ENCODE measurements at regions not wholly inside any gene's neighbourhood (a gene's known extent, or its start where the extent isn't known, plus 50 kb on each side); places are given as distances from the start of the nearest gene placed in this dataset.

DNA sequence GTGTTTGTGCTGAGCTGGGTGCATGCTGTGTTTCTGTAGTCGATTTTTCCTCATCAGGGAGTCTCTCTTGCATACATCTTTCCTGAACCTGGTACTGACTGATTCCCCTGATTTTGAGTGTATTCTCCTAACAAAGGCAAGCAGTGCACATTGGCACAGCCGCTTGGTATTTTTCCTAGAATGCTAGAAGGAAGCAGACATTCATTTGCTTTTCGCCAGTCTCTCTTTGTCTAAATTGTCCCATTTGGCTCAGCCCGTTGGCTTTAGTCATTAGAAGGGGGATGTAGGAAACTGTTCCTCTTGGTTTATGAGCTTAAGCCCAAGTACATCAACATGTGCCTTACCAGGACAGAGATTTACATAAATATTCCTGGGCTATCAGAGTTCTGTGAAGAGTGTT, 266.1 kb upstream of the TMTC4 start:
- no peak for DNase-seq (ENCODE audit: low read depth in 1 of 2, low spot score in 1 of 2)
- no peak overlapping the region for H3K27ac ChIP-seq
- no peaks in the 10 kb centered on the region for H3K9me3 ChIP-seq (ENCODE audit: low read depth)
- TF ChIP-seq, protein P1, sequence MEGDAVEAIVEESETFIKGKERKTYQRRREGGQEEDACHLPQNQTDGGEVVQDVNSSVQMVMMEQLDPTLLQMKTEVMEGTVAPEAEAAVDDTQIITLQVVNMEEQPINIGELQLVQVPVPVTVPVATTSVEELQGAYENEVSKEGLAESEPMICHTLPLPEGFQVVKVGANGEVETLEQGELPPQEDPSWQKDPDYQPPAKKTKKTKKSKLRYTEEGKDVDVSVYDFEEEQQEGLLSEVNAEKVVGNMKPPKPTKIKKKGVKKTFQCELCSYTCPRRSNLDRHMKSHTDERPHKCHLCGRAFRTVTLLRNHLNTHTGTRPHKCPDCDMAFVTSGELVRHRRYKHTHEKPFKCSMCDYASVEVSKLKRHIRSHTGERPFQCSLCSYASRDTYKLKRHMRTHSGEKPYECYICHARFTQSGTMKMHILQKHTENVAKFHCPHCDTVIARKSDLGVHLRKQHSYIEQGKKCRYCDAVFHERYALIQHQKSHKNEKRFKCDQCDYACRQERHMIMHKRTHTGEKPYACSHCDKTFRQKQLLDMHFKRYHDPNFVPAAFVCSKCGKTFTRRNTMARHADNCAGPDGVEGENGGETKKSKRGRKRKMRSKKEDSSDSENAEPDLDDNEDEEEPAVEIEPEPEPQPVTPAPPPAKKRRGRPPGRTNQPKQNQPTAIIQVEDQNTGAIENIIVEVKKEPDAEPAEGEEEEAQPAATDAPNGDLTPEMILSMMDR (IDR thresholded peaks at IDR 0.05; ENCODE audit: low read depth, low read length) = no peak
- no peaks in the 10 kb centered on the region for H3K27me3 ChIP-seq
- H3K4me3 ChIP-seq = no peak overlapping the region
- H3K36me3 ChIP-seq = no peaks in the 10 kb centered on the region
- H3K4me1 ChIP-seq (ENCODE audit: low read depth) = no peaks in the 10 kb centered on the region

DNA sequence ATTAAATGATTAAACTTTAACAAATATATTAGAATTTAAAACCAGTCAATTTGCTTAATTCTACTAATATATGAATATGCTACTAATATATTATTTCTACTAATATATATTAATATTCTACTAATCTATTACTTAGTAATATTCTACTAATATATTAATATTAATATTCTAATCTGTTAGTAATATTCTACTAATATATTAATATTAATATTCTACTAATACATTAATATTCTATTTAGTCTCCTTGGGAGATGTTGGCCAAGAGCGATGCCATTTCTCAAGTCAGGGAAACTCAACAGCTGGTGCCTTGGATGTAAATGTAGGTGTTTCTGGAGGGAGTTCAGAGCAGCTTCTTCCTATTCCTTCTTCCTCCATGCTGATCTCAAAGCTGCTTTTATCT, 259.2 kb upstream of the TMTC4 start:
- H3K9me3 ChIP-seq (ENCODE audit: low read depth) = no peaks in the 10 kb centered on the region
- H3K27me3 ChIP-seq = no peaks in the 10 kb centered on the region
- no peak overlapping the region for H3K4me3 ChIP-seq
- DNase-seq (ENCODE audit: low read depth in 1 of 2, low spot score in 1 of 2) = no peak
- H3K27ac ChIP-seq = no peak overlapping the region
- TF ChIP-seq, protein P1 (IDR thresholded peaks at IDR 0.05; ENCODE audit: low read depth, low read length) = no peak
- no peaks in the 10 kb centered on the region for H3K4me1 ChIP-seq (ENCODE audit: low read depth)
- no peaks in the 10 kb centered on the region for H3K36me3 ChIP-seq

DNA sequence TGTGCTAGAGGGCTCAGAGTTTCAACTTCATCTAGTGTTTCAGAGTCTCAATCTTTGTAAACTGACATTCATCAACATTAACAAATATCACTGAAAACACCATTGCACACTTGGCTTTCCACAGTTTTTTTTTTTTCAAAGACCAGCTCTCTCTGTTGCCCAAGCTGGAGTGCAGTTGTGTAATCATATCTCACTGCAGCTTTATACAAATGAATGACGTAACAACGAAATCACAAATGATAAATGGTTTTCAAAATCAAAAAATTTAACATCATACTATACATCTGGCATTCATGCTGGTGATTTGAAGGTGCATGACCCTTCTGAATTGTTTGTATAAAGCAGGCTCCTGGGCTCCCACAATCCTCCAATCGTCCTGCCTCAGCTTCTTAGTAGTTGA, 248.0 kb upstream of the TMTC4 start:
- no peak for DNase-seq (ENCODE audit: low read depth in 1 of 2, low spot score in 1 of 2)
- no peak overlapping the region for H3K4me3 ChIP-seq
- no peaks in the 10 kb centered on the region for H3K36me3 ChIP-seq
- no peaks in the 10 kb centered on the region for H3K27me3 ChIP-seq
- H3K27ac ChIP-seq = no peak overlapping the region
- no peaks in the 10 kb centered on the region for H3K4me1 ChIP-seq (ENCODE audit: low read depth)
- no peaks in the 10 kb centered on the region for H3K9me3 ChIP-seq (ENCODE audit: low read depth)
- TF ChIP-seq, protein P1 (IDR thresholded peaks at IDR 0.05; ENCODE audit: low read depth, low read length) = no peak

DNA sequence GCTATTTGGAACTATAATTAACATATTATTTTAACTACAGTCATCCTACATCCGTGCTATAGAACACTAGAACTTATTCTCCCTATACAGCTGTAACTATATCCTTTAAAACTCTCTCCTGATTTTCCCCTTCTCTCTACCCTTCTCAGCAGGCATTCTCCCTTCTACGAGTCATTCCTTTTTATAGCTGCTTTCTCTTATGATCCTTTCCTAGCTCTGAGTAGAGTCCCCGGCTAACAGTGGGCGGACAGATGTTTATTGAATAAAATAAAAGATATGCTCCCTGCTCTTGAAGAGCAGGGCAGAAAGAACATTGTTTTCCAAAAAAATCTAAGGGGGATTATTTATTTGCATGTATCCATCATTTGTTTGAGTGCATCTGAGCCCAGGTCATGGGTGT, 246.5 kb upstream of the TMTC4 start:
- Histone ChIP-seq H3K9me3 (ENCODE audit: low read depth) (no peaks in the 10 kb centered on the region), H3K36me3 (no peaks in the 10 kb centered on the region), H3K4me3 (no peak overlapping the region), H3K27me3 (no peaks in the 10 kb centered on the region), H3K4me1 (ENCODE audit: low read depth) (no peaks in the 10 kb centered on the region), H3K27ac (no peak overlapping the region)
- TF ChIP-seq, protein P1 (IDR thresholded peaks at IDR 0.05; ENCODE audit: low read depth, low read length) = no peak
- DNase-seq (ENCODE audit: low read depth in 1 of 2, low spot score in 1 of 2) = no peak

DNA sequence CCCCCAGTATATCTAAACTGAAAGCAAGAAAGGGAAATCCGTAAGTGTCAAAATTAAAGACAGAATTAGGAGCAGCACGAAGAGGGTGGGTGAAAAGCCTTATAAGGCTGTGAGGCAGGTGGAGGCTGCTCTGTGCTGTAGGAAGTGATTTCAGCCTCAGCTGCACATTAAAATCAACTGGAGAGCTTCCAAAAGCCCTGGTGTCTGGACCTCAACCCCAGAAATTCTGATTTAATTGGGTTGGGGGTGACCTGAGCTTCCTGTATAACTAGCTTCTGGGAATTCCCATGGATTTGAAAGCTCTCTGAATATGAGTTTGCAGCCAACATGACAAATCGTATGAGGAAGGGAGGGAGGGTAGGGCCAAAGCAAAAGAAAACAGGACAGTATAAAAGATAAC, 242.4 kb upstream of the TMTC4 start:
- Histone ChIP-seq H3K4me3 (no peak overlapping the region), H3K4me1 (ENCODE audit: low read depth) (no peaks in the 10 kb centered on the region), H3K27ac (no peak overlapping the region), H3K36me3 (no peaks in the 10 kb centered on the region), H3K9me3 (ENCODE audit: low read depth) (no peaks in the 10 kb centered on the region), H3K27me3 (no peaks in the 10 kb centered on the region)
- no peak for DNase-seq (ENCODE audit: low read depth in 1 of 2, low spot score in 1 of 2)
- TF ChIP-seq, protein P1 (IDR thresholded peaks at IDR 0.05; ENCODE audit: low read depth, low read length) = no peak

DNA sequence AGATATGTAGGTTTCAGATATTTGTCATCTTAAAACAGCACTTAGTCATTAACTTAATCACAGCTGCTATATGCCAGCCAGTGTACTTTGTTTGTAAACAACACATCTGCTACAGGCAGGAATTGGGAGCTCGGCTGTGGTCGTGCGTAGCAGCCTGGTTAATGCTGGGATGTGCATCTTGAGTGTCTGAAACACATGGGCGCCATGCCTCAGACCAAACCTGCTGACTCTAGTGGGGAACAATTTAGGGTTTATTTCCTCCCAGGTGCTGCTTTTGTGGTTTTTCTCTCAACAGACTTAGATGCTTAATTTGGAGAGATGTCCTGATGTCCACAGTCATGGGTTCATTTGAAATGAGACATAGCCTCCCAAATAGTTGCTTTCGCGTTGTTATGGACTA, 238.5 kb upstream of the TMTC4 start:
- no peaks in the 10 kb centered on the region for H3K9me3 ChIP-seq (ENCODE audit: low read depth)
- no peak for DNase-seq (ENCODE audit: low read depth in 1 of 2, low spot score in 1 of 2)
- H3K4me3 ChIP-seq = no peak overlapping the region
- no peaks in the 10 kb centered on the region for H3K36me3 ChIP-seq
- no peaks in the 10 kb centered on the region for H3K4me1 ChIP-seq (ENCODE audit: low read depth)
- H3K27ac ChIP-seq = no peak overlapping the region
- TF ChIP-seq, protein P1 (IDR thresholded peaks at IDR 0.05; ENCODE audit: low read depth, low read length) = no peak
- no peaks in the 10 kb centered on the region for H3K27me3 ChIP-seq
